C4-2B (cell line): ENCODE measurements at regions not wholly inside any gene's neighbourhood (a gene's known extent, or its start where the extent isn't known, plus 50 kb on each side); places are given as distances from the start of the nearest gene placed in this dataset.

Experiments
- CTCF ChIP-seq: fragments of 450-650 bp; conservative IDR thresholded peaks from 2 replicates; pipeline ENCODE4 v1.5.1; 2017; ENCODE audit warnings: mild to moderate bottlenecking
- ZFX ChIP-seq: fragments of 450-650 bp; IDR thresholded peaks from 2 replicates; pipeline ENCODE4 v1.6.1; 2017

- no peak for TF ChIP-seq CTCF
- no peak for TF ChIP-seq ZFX
Observed at GRCh38 chr11:12604557-12605153, 69.6 kb upstream of the TEAD1 start.
